Neural crest cell (in vitro differentiated cells): ENCODE measurements at regions not wholly inside any gene's neighbourhood (a gene's known extent, or its start where the extent isn't known, plus 50 kb on each side); places are given as distances from the start of the nearest gene placed in this dataset.

Source experiments
- DNase-seq: peaks from one replicate; pipeline ENCODE4 v3.0.0; 2021; ENCODE audit warnings: low read depth, mixed read lengths, low spot score
- H3K27ac Mint-ChIP-seq: one replicate; pipeline ENCODE4 v1.8.0; 2021; ENCODE audit warnings: mild to moderate bottlenecking, mixed read lengths; ENCODE audit not compliant: unreplicated experiment
- H3K27me3 Mint-ChIP-seq: 2 replicates; pipeline ENCODE4 v1.8.0; 2021; ENCODE audit warnings: low read depth, mild to moderate bottlenecking, mixed read lengths
- H3K36me3 Mint-ChIP-seq: 2 replicates; pipeline ENCODE4 v1.8.0; 2021; ENCODE audit warnings: low read depth, mild to moderate bottlenecking, mixed read lengths
- H3K4me1 Mint-ChIP-seq: 2 replicates; pipeline ENCODE4 v1.8.0; 2021; ENCODE audit warnings: mixed read lengths
- H3K4me3 Mint-ChIP-seq: one replicate; pipeline ENCODE4 v1.8.0; 2021; ENCODE audit warnings: mild to moderate bottlenecking, mixed read lengths
- H3K9me3 Mint-ChIP-seq: 2 replicates; pipeline ENCODE4 v1.8.0; 2021; ENCODE audit warnings: mixed read lengths
- CTCF ChIP-seq: fragments of 200-600 bp; sonication (generic); conservative IDR thresholded peaks from 2 replicates; pipeline ENCODE4 v1.5.0; 2021; ENCODE audit warnings: antibody characterized with exemption, mild to moderate bottlenecking

- Mint-ChIP-seq H3K4me1 (peaks cover 12% of the 10 kb centered on the region), H3K4me3 (no peak overlapping the region), H3K9me3 (no peaks in the 10 kb centered on the region), H3K27ac (no peak overlapping the region), H3K27me3 (no peaks in the 10 kb centered on the region), H3K36me3 (no peaks in the 10 kb centered on the region)
- TF ChIP-seq CTCF, result no peak
- no peak for DNase-seq
Observed at GRCh38 chrX:16429406-16429805, 220.6 kb upstream of the S100G start.

GRCh38 chrX:16431266-16431665, 218.7 kb upstream of the S100G start:
- Mint-ChIP-seq H3K4me3 (no peak overlapping the region), H3K27ac (no peak overlapping the region), H3K9me3 (no peaks in the 10 kb centered on the region), H3K27me3 (no peaks in the 10 kb centered on the region), H3K4me1 (peaks cover 12% of the 10 kb centered on the region), H3K36me3 (no peaks in the 10 kb centered on the region)
- no peak for DNase-seq
- TF ChIP-seq CTCF, result no peak

GRCh38 chrX:16433021-16433420, 216.9 kb upstream of the S100G start:
- Mint-ChIP-seq H3K27ac (no peak overlapping the region), H3K36me3 (no peaks in the 10 kb centered on the region), H3K9me3 (no peaks in the 10 kb centered on the region), H3K4me3 (no peak overlapping the region), H3K27me3 (no peaks in the 10 kb centered on the region), H3K4me1 (peaks cover 6% of the 10 kb centered on the region)
- no peak for DNase-seq
- no peak for TF ChIP-seq CTCF

GRCh38 chrX:16435399-16435986, 214.5 kb upstream of the S100G start:
- no peak overlapping the region for H3K4me3 Mint-ChIP-seq
- DNase-seq, result no peak
- H3K27ac Mint-ChIP-seq, result no peak overlapping the region
- no peaks in the 10 kb centered on the region for H3K4me1 Mint-ChIP-seq
- no peak for TF ChIP-seq CTCF
- H3K9me3 Mint-ChIP-seq, result no peaks in the 10 kb centered on the region
- H3K36me3 Mint-ChIP-seq, result no peaks in the 10 kb centered on the region
- no peaks in the 10 kb centered on the region for H3K27me3 Mint-ChIP-seq

GRCh38 chrX:16436348-16437188, 213.4 kb upstream of the S100G start:
- peak; percentile 88 for DNase-seq
- no peaks in the 10 kb centered on the region for H3K9me3 Mint-ChIP-seq
- H3K27me3 Mint-ChIP-seq, result no peaks in the 10 kb centered on the region
- H3K36me3 Mint-ChIP-seq, result no peaks in the 10 kb centered on the region
- TF ChIP-seq CTCF, result peak; percentile 80
- H3K4me1 Mint-ChIP-seq, result no peaks in the 10 kb centered on the region
- H3K4me3 Mint-ChIP-seq, result no peak overlapping the region
- no peak overlapping the region for H3K27ac Mint-ChIP-seq
